GM18861 (cell line): ENCODE measurements at regions not wholly inside any gene's neighbourhood (a gene's known extent, or its start where the extent isn't known, plus 50 kb on each side); places are given as distances from the start of the nearest gene placed in this dataset.

Source experiments
- ATAC-seq: cut with Tn5 transposase; IDR thresholded peaks from one replicate; pipeline ENCODE4 v1.9.1; 2021; ENCODE audit not compliant: unreplicated experiment

DNA sequence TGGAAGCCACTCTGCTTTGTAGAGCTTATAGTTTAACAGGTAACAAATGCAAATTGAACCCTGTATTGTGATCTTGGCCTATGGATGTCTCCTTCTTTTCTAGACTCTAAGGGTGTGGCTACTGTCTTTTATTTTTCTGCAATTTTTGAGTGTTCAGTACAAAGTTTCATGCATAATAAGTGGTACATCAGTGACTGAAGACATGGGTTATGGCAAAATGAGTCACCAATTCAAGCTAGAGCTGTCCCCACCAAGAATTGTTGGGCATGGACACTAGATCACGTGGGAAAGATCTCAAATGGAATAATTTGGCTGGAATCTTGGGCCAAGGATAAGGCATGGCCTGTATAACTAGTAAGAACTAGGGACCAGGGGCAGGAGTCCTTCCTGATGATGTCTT is 228.4 kb upstream of the N4BP1 start:
- no peak for ATAC-seq

DNA sequence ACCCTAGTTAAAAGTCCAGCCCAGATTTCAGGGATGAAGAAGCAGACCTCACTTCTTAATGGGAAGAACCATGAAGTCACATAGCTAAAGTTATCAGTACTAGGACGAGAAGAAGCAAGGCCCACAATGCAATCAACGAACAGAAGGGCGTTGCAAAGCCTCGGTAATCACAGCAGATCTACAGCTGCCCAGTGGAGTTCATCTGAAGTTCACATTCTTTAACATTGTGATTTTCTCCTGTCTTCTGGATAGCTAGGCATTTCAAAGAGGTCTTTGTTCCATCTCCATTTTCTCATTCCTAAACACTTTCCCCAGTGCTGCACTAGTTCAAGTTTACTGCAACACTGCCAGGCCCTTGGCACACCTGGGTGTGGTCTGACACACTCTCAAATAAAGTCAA is 226.7 kb upstream of the N4BP1 start:
- ATAC-seq, result no peak

DNA sequence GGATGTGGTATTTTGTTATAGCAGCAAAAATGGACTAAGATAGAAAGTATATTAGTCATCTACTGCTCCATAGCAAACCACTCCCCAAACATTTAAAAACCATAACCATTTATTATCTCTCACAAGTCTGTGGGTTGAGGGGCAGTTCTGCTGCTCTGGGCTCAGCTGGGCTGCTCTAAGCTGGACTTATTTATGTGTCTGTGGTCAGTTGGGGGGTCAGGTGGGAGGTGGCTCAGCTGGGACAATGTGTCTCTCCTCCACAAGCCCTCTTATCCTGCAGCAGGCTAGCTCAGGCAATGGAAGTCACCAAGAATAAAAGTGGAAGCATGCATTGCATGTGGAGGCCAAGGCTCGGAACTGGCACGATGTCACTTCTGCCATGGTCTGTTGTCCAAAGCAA is 226.1 kb upstream of the N4BP1 start:
- no peak for ATAC-seq

DNA sequence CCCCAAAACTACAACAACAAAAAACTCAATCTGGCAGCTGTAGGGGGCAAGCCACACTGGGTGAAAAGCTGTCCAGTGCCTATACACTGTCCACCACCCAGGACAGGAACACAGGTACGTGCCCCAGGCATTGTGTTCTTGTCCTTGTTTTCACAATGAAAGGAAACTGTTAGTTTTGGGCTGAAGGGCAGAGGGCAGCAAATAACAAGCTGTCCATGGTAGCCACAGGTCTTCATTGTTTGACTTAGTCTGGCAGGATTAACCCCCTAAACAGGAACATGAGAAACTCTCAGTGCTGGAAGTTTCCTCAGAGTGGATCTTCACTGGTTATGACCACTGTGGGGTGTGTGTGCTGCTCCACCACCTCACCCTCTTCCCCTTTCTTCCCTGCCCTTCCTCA is 224.6 kb upstream of the N4BP1 start:
- ATAC-seq, result no peak

DNA sequence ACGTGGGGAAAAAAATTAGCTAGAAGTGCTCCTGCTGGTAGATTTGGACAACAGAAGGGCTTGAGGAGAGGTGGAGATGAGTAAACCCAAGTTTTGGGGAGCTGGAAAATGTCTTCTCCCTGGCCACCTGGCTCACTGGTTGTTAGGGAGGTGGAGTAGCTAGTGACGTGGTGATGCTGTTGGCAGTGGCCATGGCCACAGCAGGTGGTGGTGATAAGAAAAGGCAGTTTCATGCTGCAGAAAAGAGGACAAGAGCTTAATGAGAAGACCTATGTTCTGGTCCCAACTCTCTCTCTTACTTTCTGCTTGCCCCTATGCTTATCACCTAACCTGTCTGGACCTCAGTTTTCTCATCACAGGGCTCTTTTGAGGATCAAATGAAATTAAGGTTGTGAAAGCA is 223.5 kb upstream of the N4BP1 start:
- ATAC-seq, result no peak

DNA sequence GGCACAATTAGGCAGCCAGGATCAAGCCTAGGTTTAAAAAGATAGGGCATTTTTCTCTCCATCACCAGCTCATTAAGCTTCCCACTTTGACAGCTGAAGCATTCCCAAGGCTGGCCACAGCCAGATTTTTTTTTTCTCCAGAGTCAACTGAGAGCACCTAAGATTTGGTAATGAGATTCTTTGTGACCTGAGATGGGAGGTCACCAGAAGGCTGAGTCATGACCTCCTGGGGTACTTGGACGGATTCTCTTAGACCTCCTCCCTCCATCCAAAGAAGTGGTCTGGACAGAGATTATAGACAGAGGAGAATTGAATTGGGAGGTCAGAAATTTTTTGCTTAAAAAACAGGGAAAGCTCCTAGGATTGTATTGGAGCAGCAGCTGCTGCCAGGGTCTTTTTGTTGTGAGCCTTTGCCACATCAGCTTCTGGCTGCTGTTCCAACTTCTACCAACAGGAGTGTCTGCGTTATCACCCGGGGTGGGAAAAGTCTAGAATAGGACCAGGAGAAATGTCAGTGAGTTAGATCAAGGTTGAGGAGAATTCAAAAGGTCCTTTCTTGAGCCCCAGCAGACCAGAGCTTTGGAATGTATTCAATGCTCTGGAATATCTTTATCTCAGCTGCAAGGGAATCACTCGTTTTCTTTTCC is 221.2 kb upstream of the N4BP1 start:
- no peak for ATAC-seq

DNA sequence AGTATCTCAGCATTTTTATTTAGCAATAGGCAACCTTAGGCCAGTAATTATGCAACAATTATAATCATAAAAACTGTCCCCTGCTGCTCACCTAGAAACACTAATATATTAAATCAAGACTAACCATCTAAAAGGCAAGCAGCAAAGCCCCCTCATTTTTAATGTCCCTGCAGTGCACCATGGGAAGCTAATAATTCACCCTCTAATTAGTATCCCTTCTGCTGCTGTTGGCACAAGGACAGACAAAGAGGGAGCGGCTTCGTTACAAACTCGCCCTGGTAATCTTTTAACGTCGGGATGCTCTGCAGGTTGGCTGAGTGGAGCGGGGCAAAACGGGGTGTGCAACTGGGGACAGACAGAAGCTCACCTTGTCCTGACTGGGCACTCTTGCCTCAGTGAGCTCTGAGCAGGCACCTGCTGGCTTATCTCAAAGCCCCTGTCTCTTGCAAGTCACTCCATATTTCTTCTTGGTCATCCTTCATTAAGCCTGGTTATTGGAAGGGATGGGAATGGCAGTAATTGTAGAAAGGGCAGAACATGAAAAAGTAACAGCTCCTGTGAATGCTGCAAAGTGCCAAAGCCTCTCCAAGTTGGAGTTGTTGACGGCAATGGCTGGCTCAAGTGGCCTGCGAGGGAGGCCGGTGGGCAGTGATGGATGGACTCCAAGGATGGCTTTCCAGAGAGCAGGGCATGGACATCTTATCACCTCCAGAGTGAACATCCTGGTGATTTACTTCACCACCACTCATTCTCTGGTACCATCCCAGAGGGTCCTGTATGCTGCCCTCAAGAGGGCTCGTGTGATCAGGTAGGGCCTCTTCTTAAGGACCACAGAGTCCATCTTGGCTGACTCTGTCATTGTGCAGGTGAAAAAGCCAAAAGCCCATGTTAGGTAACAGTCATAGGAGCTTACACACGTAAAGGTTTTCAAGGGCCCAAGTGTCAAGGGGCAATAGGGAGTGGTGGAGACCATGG is 219.6 kb upstream of the N4BP1 start:
- ATAC-seq, result no peak

DNA sequence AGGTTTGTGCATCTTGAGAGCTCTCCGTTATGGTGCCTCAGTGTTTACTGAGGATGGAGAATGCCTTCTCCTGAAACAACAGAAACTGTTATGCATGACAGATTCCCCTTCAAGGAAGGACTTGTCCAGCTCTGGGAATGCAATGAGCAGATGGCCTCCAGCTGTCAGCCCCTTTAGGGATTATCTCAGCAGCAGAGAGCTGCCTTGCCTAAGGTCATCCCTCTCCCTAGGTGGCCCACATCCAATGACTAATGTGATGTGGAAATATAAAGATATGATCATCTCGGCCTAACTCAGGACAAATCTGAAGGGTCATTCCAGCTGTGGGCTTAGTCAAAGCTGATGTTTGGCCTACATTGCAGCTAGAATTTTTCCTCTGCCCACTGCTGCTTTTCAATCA is 214.3 kb upstream of the N4BP1 start:
- ATAC-seq, result no peak

DNA sequence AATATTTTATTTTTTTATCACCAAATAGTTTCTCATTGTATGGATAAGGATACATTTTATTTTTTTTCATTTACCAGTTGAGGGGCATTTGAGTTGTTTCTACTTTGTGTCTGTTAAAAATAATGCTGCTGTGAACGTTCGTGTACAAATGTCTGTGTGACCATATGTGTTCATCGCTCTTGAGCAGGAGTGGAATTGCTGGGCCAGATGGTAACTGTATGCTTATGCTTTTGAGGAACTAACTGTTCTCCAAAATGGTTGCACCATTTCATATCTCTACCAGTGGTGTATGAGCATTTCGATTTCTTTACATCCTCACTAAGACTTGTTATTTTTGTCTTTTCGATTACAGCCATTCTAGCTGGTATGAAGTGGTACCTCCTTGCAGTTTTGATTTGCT is 212.5 kb upstream of the N4BP1 start:
- ATAC-seq, result no peak

DNA sequence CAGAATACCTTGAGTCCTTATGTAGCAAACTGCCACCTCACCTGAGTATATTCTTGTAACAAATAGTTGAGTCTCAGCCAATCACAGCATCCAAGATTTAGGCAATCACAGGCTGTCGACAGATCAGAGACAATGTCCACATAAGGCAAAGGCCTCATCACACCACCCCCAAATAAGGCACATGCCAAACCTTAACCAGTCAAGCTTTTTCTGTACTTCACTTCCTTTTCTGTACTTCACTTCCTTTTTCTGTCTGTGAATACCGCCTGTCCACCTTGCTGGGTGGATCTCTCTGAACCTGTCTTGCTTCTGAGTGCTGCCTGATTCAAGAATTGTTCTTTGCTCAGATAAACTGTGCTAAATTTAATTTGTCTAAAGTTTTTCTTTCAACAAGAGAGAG is 210.4 kb upstream of the N4BP1 start:
- no peak for ATAC-seq

DNA sequence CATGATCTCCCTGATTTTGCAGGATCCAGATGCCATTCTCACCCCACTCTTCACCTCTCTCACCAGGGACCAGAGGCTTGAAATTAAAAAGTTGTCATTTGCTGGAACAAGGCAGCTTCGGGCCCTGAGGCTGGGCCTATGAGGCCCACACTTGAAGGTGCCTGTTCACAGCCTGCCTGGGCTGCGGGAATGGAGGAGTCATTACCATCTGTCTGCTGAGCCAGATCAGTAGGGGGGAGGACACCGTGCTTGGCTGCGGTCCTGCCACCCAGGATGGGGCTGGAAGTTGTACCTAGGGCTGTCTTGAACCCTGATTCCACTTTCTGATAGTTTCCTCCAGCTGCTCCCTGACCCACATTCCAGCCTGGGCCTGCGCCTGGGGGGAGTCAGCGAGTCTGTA is 208.3 kb upstream of the N4BP1 start:
- no peak for ATAC-seq

DNA sequence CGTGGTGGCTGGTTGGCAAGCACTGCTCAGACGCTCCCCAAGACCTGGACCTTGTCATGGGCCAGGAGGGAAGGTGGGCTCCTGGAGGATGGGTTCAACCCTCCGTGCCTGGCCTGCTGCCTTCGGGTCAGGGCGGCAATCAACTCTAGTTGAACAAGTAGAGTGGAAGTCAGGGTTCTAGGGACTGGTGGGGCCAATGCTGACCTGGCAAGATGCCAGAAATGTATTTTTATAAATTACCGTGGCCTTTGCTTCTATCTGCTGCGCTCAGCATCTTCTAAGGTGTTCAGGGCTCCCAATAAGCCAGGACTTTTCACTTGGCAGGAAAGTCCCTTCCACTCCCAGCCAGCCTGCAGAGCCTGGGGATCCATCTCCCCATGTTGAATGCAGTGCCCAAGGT is 207.1 kb upstream of the N4BP1 start:
- no peak for ATAC-seq

DNA sequence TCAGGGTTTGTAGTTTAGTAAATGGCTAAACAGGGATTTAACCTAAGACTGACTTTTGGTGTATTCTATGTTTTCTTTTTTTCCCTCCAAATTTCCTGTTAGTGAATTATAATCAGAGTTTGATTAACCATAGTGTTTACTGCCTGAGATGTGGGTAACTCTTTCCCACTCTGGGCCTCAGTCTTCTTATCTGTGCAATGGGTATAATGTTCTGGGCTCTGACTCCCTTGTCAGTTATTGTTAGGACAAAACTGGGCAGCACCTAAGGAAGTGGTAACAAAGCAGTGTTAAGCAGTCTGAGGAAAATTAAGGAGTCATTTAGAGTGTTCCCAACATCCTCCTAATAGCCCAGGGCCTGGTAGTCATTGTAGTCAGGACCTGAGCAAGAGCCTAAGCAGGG is 206.4 kb upstream of the N4BP1 start:
- ATAC-seq, result no peak

DNA sequence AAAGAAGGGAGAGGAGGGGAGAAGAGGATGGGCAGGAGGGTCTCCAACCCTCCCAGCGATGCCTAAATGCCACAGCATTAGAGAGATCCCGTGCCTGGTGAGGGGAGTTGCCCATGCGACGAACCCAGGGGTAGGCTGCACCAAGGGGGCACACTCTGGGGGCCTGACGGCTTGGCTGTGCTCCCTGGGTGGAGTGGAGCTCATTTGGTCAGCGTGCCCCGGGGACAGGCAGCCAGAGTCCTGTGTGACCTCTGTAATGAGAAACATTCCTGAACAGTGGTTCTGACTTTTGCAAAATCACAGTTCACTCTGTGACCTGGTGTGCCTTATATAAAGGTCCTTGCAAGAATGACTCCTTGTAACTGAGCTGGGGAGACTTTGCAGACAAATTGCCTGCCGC is 205.0 kb upstream of the N4BP1 start:
- no peak for ATAC-seq

DNA sequence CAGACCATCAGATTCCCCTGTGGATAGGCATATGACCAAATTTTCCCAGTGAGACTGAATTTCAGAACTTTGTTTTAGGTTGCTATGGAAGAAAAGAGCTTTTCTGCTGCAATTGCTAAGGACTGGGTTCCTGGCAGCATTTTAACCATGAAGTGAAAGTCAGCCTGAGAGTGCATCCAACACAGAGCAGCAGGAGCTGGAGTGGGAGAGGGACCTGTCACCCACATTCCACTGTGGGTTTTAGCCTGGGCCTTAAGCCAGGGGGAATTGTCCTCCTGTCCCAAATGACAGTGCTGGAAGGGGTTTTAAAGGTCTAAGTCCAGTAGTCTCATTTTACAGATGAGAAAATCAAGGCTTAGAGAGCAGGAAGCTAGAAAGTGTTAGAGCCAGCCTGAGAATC is 203.5 kb upstream of the N4BP1 start:
- ATAC-seq, result no peak

DNA sequence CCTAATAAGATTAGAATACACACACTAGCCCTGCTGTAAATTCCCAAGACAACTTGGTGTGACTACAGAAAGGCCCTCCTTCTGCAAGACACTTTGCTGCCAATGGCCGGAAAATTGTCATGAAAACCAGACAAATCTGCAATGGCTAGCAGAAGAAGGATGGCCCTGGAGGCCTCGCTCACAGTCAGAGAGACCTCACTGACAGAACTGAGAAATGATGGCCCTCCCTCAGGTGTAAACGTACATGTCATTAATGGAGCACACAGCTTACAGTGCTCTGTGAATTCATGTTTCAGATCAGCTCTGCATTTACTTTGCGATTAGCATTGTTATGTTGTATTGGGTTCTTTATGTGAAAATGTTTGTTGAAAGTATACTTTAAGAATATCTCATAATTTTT is 202.9 kb upstream of the N4BP1 start:
- ATAC-seq, result no peak

DNA sequence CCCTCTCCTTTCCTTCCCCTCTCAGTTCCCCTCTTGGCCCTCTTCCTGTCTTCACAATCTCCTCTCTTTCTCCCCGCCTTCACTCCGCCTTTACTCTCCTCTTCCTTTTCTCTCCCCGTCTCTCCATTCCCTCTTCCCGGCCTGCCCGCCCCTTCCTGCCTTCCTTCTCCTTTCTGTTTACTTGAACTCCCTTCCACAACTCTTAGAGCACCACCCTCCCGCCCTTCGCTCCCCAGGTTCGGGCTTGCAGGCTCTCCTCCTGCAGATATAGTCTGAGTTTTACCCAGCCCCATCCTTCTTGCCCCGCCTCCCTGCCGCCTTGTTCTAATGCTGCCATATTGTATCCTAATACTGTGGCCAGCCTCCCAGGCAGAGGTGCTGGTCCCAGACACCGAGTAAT is 201.5 kb upstream of the N4BP1 start:
- no peak for ATAC-seq

DNA sequence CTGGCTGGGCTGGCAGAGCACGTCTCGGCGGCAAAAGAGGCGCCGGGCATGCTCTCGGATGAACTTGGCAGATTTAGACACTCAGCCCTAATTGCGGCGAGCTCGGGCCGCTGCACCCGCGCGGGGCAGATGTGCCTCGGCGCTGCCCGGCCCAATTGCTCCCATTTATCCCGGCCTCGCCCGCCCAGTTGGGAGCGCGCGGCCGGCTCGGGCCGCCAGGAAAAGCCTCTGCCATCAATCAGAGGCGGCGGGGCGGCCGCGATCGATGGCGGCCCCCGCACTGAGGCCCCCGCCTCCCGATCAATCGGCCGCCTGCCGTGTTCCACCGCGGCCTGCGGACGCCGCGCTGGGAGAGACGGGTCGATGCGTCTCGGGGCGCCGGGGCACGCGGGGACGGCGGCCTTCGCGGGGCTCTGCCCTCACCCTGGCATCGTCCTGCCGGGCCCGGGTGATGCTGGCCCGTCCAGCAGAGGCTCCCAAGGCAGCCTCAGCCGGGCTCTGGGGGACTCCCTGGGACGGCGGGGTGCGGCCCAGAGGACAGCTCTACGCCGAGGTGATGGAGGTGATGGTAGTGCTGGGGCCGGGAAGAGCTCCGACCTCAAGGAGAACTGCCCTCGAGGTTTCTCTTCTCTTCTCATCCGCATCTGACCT is 200.9 kb upstream of the N4BP1 start:
- no peak for ATAC-seq

DNA sequence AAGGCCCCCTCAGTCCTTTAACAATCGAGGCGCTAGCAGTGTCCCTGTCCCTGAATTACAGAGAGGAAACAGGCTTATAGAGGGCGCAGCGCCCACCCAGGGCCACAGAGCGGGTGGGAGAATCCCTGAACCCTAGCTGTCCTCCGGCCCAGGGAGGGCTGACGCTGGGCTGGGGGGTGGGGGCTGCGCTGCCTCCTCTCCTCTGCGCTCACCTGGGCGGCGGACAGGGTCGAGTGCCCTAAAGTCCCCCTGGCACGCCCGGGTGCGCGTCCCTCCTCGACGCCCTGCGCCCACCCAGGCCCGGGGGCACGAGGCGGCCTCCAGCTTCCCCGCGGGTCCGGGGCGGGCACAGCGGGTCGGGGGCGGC is 200.4 kb upstream of the N4BP1 start:
- ATAC-seq, result no peak

DNA sequence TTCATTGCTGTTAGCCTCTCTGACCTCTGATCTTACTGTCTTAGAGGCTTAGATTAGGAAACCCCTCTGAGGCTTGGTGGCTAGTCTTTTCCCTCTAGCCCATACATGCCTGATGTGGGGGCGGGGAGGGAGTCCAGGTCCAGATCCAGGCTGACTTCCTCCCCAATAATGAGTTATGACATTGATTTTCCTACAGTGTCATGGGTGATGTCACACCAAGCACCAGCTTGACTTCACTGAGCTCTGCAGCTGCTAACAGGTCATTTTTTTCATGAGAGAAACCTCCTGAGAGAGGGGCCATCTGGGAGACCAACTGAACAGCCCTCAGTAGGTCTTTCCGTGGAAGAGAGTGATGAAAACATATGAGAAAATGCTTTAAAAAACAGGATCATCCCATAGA is 180.2 kb upstream of the N4BP1 start:
- no peak for ATAC-seq

DNA sequence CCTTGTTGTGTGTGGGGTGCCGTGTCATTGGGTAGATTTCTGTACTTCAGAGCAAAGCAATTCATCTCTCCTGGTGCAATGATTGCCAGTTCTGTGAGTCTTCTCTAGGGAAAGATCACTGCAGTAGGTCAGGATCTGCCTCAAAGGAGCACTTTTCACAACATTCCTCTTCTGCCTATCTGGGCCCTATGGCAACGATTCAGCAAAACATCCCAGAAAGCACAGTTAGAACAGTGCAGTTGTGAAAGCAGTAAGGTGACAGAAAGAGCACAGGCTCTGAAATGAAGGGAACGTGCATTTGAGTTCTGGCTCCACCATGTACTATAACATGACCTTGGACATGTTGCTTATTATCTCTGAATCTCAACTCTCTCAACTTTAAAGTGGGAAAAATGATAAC is 178.5 kb upstream of the N4BP1 start:
- no peak for ATAC-seq

DNA sequence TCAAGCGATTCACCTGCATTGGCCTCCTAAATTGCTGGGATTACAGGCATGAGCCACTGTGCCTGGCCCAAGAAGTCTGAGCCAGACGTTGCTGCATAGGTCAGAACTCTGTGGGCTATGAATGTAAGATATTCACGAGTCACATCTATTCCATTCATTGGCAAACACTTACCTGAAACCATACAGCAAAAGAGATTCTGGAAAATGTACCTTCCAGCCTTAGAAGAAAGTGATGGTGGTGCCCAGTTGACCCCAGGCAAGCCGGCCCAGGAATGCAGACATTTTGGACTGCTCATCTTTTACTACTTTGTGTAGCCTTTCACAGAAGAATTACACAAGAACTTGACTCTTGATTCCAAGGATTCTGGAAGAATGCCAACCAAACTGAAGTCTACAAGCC is 135.6 kb upstream of the N4BP1 start:
- no peak for ATAC-seq
